ENCODE measurements at regions not wholly inside any gene's neighbourhood (a gene's known extent, or its start where the extent isn't known, plus 50 kb on each side); places are given as distances from the start of the nearest gene placed in this dataset.

DNA sequence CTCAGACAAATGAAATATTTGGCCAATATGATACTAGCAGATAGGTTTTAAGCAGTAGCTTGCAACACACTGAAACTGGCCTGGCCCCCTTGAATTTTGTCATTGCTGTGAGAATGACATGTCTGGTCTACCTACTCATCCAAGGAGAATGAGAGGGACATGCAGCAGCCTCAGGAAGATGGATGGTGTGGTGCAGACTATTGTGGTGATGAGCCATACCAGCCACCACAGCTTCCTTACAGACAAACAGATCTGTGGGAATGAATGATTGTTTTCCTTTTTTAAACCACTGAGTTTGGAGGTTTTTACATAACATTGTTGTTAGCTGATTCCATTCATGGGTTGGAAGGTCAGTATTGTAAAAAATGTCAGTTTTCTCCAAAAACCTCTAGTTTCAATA is 133.7 kb upstream of the POU1F1 start:
- TF ChIP-seq ZBTB21 (tag by site-specific recombination; IDR thresholded peaks at IDR 0.05) (no peak), RBAK (tag by site-specific recombination; IDR thresholded peaks at IDR 0.05) (no peak), ZBTB20 (tag by site-specific recombination; IDR thresholded peaks at IDR 0.05) (no peak), ZNF785 (tag by site-specific recombination; IDR thresholded peaks at IDR 0.05) (no peak), ZNF596 (tag by site-specific recombination; IDR thresholded peaks at IDR 0.05) (no peak), ZBTB8A (tag by site-specific recombination; IDR thresholded peaks at IDR 0.05) (no peak)
- TF ChIP-seq, protein P1, sequence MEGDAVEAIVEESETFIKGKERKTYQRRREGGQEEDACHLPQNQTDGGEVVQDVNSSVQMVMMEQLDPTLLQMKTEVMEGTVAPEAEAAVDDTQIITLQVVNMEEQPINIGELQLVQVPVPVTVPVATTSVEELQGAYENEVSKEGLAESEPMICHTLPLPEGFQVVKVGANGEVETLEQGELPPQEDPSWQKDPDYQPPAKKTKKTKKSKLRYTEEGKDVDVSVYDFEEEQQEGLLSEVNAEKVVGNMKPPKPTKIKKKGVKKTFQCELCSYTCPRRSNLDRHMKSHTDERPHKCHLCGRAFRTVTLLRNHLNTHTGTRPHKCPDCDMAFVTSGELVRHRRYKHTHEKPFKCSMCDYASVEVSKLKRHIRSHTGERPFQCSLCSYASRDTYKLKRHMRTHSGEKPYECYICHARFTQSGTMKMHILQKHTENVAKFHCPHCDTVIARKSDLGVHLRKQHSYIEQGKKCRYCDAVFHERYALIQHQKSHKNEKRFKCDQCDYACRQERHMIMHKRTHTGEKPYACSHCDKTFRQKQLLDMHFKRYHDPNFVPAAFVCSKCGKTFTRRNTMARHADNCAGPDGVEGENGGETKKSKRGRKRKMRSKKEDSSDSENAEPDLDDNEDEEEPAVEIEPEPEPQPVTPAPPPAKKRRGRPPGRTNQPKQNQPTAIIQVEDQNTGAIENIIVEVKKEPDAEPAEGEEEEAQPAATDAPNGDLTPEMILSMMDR (tag by site-specific recombination; IDR thresholded peaks at IDR 0.05): no peak

Measured in HEK293 (cell line).